Amniotic epithelial cell (primary cell): ENCODE measurements at regions not wholly inside any gene's neighbourhood (a gene's known extent, or its start where the extent isn't known, plus 50 kb on each side); places are given as distances from the start of the nearest gene placed in this dataset.

Experiments used
- DNase-seq: peaks from one replicate; pipeline ENCODE4 v3.0.0-alpha.2; 2010; ENCODE audit warnings: low read depth

GRCh38 chr5:5795074-5795771, 372.7 kb downstream of the ICE1 start:
- DNase-seq = no peak

GRCh38 chr5:5794118-5794560, 371.7 kb downstream of the ICE1 start:
- no peak for DNase-seq

GRCh38 chr5:5793242-5794117, 371.0 kb downstream of the ICE1 start:
- no peak for DNase-seq

GRCh38 chr5:5792106-5792505, 369.6 kb downstream of the ICE1 start:
- no peak for DNase-seq

GRCh38 chr5:5788793-5789192, 366.3 kb downstream of the ICE1 start:
- DNase-seq = no peak

- DNase-seq = no peak
Observed at GRCh38 chr5:5787373-5787772, 364.9 kb downstream of the ICE1 start.

- DNase-seq = no peak
Observed at GRCh38 chr5:5784101-5784500, 361.6 kb downstream of the ICE1 start.

GRCh38 chr5:5783021-5783420, 360.5 kb downstream of the ICE1 start:
- DNase-seq = no peak

GRCh38 chr5:5782402-5782801, 359.9 kb downstream of the ICE1 start:
- no peak for DNase-seq

GRCh38 chr5:5781335-5781734, 358.9 kb downstream of the ICE1 start:
- no peak for DNase-seq

- DNase-seq = no peak
Observed at GRCh38 chr5:5780253-5780652, 357.8 kb downstream of the ICE1 start.

- DNase-seq = no peak
Observed at GRCh38 chr5:5777013-5777412, 354.5 kb downstream of the ICE1 start.

GRCh38 chr5:5772202-5772601, 349.7 kb downstream of the ICE1 start:
- DNase-seq = no peak

GRCh38 chr5:5770825-5771224, 348.3 kb downstream of the ICE1 start:
- no peak for DNase-seq

GRCh38 chr5:5767286-5767928, 344.9 kb downstream of the ICE1 start:
- no peak for DNase-seq

GRCh38 chr5:5765066-5765850, 342.8 kb downstream of the ICE1 start:
- no peak for DNase-seq

GRCh38 chr5:5764246-5764645, 341.8 kb downstream of the ICE1 start:
- no peak for DNase-seq

GRCh38 chr5:5756762-5757161, 334.3 kb downstream of the ICE1 start:
- DNase-seq = no peak

GRCh38 chr5:5755888-5756287, 333.4 kb downstream of the ICE1 start:
- no peak for DNase-seq

- DNase-seq = no peak
Observed at GRCh38 chr5:5752844-5753243, 330.4 kb downstream of the ICE1 start.

GRCh38 chr5:5751987-5752386, 329.5 kb downstream of the ICE1 start:
- no peak for DNase-seq

- DNase-seq = no peak
Observed at GRCh38 chr5:5751498-5751897, 329.0 kb downstream of the ICE1 start.
